Nephron (organoid): ENCODE measurements at regions not wholly inside any gene's neighbourhood (a gene's known extent, or its start where the extent isn't known, plus 50 kb on each side); places are given as distances from the start of the nearest gene placed in this dataset.

Source experiments
- H3K27ac Mint-ChIP-seq, 3 experiments: 2 replicates each; pipeline ENCODE4 v1.8.0; 2020; ENCODE audit warnings: mixed read lengths in 3 of 3, mild to moderate bottlenecking in 2 of 3, moderate library complexity in 1 of 3
- H3K27me3 Mint-ChIP-seq: 2 replicates; pipeline ENCODE4 v1.8.0; 2021; ENCODE audit warnings: low read depth, mild to moderate bottlenecking, moderate library complexity, mixed read lengths
- H3K36me3 Mint-ChIP-seq: 2 replicates; pipeline ENCODE4 v1.8.0; 2020; ENCODE audit warnings: low read depth, mixed read lengths
- H3K4me1 Mint-ChIP-seq: 2 replicates; pipeline ENCODE4 v1.8.0; 2020; ENCODE audit warnings: mixed read lengths
- H3K4me3 Mint-ChIP-seq, 3 experiments: 2 replicates each; pipeline ENCODE4 v1.8.0; 2020; ENCODE audit warnings: mild to moderate bottlenecking in 3 of 3, mixed read lengths in 3 of 3, moderate library complexity in 2 of 3
- H3K9me3 Mint-ChIP-seq: 2 replicates; pipeline ENCODE4 v1.8.0; 2020; ENCODE audit warnings: mixed read lengths
- TF ChIP-seq, protein P1 (sequence below), 3 experiments: fragments of 200-600 bp; sonication (generic); IDR thresholded peaks; one replicate each; pipeline ENCODE4 v1.5.0; 2021; ENCODE audit warnings: antibody characterized with exemption in 3 of 3; ENCODE audit not compliant: unreplicated experiment in 3 of 3

DNA sequence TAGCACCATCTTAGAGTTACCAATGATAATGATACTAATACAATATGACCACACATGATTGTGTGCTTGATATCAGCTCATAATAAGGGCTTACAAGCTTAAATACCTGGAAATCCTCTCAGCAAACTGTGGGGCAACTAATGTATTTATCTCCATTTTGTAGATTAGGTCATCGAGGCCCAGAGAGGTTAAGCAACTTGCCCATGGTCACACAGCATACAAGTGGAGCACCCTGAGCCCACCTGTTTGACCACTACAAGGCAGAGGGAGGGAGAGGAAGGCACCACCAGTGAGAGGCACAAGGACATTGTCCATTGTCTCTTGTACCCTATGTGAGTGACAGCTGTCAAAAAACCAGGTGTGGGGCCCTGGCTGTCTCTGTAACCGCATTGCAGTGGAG, 123.7 kb downstream of the MIAT start:
- no peaks in the 10 kb centered on the region for H3K9me3 Mint-ChIP-seq
- TF ChIP-seq, protein P1, sequence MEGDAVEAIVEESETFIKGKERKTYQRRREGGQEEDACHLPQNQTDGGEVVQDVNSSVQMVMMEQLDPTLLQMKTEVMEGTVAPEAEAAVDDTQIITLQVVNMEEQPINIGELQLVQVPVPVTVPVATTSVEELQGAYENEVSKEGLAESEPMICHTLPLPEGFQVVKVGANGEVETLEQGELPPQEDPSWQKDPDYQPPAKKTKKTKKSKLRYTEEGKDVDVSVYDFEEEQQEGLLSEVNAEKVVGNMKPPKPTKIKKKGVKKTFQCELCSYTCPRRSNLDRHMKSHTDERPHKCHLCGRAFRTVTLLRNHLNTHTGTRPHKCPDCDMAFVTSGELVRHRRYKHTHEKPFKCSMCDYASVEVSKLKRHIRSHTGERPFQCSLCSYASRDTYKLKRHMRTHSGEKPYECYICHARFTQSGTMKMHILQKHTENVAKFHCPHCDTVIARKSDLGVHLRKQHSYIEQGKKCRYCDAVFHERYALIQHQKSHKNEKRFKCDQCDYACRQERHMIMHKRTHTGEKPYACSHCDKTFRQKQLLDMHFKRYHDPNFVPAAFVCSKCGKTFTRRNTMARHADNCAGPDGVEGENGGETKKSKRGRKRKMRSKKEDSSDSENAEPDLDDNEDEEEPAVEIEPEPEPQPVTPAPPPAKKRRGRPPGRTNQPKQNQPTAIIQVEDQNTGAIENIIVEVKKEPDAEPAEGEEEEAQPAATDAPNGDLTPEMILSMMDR (IDR thresholded peaks at IDR 0.05; ENCODE audit: unreplicated experiment in 3 of 3) = no peak
- H3K27ac Mint-ChIP-seq = no peak overlapping the region
- H3K27me3 Mint-ChIP-seq = peaks cover 5% of the 10 kb centered on the region
- H3K36me3 Mint-ChIP-seq = peaks cover 51% of the 10 kb centered on the region
- H3K4me3 Mint-ChIP-seq = no peak overlapping the region
- peaks cover 41% of the 10 kb centered on the region for H3K4me1 Mint-ChIP-seq

- no peak overlapping the region for H3K27ac Mint-ChIP-seq
- H3K4me1 Mint-ChIP-seq = peaks cover 39% of the 10 kb centered on the region
- peaks cover 49% of the 10 kb centered on the region for H3K36me3 Mint-ChIP-seq
- H3K9me3 Mint-ChIP-seq = no peaks in the 10 kb centered on the region
- peaks cover 5% of the 10 kb centered on the region for H3K27me3 Mint-ChIP-seq
- no peak overlapping the region for H3K4me3 Mint-ChIP-seq
- TF ChIP-seq, protein P1 (IDR thresholded peaks at IDR 0.05; ENCODE audit: unreplicated experiment in 3 of 3) = no peak
Measured at GRCh38 chr22:26781596-26781995, 124.2 kb downstream of the MIAT start.

DNA sequence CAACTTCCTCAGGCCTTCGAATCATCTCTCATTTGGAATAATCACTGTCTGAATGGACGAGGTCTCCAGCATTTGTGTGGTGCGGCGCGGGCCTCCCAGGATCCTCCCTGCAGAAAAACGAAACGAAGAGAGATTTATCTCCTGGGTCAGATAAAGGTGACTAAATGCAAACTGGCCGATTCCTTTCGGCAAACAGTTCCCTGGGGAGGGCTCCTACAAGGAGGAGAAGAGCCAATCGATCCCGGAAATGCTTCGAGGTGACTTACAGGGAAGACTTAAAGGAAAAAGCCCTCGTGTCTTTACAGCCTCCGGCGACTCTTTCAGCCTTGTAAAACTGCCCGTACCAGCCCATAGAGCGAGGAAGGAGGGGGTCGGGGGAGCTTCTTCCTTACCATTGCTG, 126.5 kb downstream of the MIAT start:
- Mint-ChIP-seq H3K36me3 (peaks cover 37% of the 10 kb centered on the region), H3K4me1 (peaks cover 27% of the 10 kb centered on the region)
- TF ChIP-seq, protein P1 (IDR thresholded peaks at IDR 0.05; ENCODE audit: unreplicated experiment in 3 of 3) = no peak

DNA sequence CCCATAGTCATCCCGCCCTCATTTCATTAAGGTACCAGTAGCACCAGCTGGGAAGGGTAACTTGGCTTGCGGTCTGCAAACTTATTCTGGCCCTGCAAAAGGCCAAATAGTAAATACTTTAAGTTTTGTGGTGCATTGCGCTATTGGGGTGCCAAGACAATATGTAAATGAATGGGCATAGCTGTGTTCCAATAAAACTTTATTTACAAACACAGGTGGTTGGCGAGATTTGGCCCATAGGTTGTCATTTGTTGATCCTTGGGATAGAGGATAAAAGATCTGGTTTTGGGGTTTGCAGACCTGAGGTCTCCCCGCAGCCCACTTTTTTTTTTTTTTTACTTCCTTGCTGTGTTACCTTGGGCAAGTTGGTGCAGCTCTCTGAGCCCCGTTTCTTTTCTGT, 127.4 kb downstream of the MIAT start:
- Mint-ChIP-seq H3K4me1 (peaks cover 27% of the 10 kb centered on the region), H3K27ac (peak overlapping the region; percentile 64 to 89 (median 68)), H3K36me3 (peaks cover 28% of the 10 kb centered on the region), H3K4me3 (no peak overlapping the region), H3K27me3 (peaks cover 12% of the 10 kb centered on the region), H3K9me3 (no peaks in the 10 kb centered on the region)
- TF ChIP-seq, protein P1 (IDR thresholded peaks at IDR 0.05; ENCODE audit: unreplicated experiment in 3 of 3) = no peak

More for the DNA sequence above, 126.5 kb downstream of the MIAT start:
- Mint-ChIP-seq H3K27ac (peak overlapping the region; percentile 64 to 89 (median 68)), H3K27me3 (peaks cover 12% of the 10 kb centered on the region), H3K9me3 (no peaks in the 10 kb centered on the region), H3K4me3 (peak overlapping the region in 1 of 3 experiments; percentile 12)

- H3K4me1 Mint-ChIP-seq = peaks cover 33% of the 10 kb centered on the region
- H3K9me3 Mint-ChIP-seq = no peaks in the 10 kb centered on the region
- no peak overlapping the region for H3K4me3 Mint-ChIP-seq
Measured at GRCh38 chr22:26785932-26786331, 128.5 kb downstream of the MIAT start.

DNA sequence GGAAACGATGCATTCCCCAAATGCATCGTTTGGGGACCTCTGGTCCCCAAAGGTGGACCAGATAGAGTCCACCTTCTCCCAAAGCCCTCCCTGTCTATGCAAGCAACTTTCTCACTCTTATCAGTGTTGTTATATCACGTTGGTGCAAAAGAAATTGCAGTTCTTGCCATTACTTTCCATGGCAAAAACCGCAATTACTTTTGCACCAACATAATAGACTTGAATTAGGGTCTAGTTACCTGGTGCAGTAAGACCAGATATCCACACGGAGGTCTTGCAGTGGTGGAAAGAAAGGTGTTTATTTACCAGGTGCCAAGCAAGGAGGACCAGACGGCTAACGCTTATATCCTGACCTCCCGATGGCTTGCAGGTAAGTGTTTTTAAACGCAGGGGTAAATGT, 129.0 kb downstream of the MIAT start:
- no peaks in the 10 kb centered on the region for H3K9me3 Mint-ChIP-seq
- TF ChIP-seq, protein P1 (IDR thresholded peaks at IDR 0.05; ENCODE audit: unreplicated experiment in 3 of 3) = no peak
- no peak overlapping the region for H3K27ac Mint-ChIP-seq
- H3K27me3 Mint-ChIP-seq = peaks cover 12% of the 10 kb centered on the region
- no peak overlapping the region for H3K4me3 Mint-ChIP-seq
- peaks cover 33% of the 10 kb centered on the region for H3K4me1 Mint-ChIP-seq
- H3K36me3 Mint-ChIP-seq = peaks cover 25% of the 10 kb centered on the region

More at GRCh38 chr22:26785932-26786331, 128.5 kb downstream of the MIAT start:
- peaks cover 22% of the 10 kb centered on the region for H3K36me3 Mint-ChIP-seq
- TF ChIP-seq, protein P1 (IDR thresholded peaks at IDR 0.05; ENCODE audit: unreplicated experiment in 3 of 3) = no peak
- no peak overlapping the region for H3K27ac Mint-ChIP-seq
- H3K27me3 Mint-ChIP-seq = peaks cover 12% of the 10 kb centered on the region
